ENCODE measurements at regions not wholly inside any gene's neighbourhood (a gene's known extent, or its start where the extent isn't known, plus 50 kb on each side); places are given as distances from the start of the nearest gene placed in this dataset.

- H3K9ac ChIP-seq (ENCODE audit: low read depth in 1 of 2, low read length in 2 of 2), result no peak overlapping the region
- no peaks in the 10 kb centered on the region for H3K36me3 ChIP-seq (ENCODE audit: control insufficient read depth in 1 of 2, insufficient read depth in 2 of 2, low read length in 2 of 2)
- H3K9me3 ChIP-seq (ENCODE audit: control insufficient read depth in 1 of 2, low read length in 2 of 2), result no peaks in the 10 kb centered on the region
- no peaks in the 10 kb centered on the region for H3K4me1 ChIP-seq (ENCODE audit: control insufficient read depth in 1 of 2, insufficient read depth in 2 of 2, low read length in 2 of 2)
- H3K27ac ChIP-seq (ENCODE audit: low read depth, low read length), result no peak overlapping the region
- H3K27me3 ChIP-seq (ENCODE audit: control insufficient read depth in 1 of 2, insufficient read depth in 2 of 2, low read length in 2 of 2), result no peaks in the 10 kb centered on the region
- no peak overlapping the region for H3K4me3 ChIP-seq (ENCODE audit: low read depth in 1 of 2, low read length in 2 of 2)
These were observed 271.2 kb downstream of the RASEF start for GRCh38 chr9:82791692-82792091.

- H3K4me1 ChIP-seq (ENCODE audit: control insufficient read depth in 1 of 2, insufficient read depth in 2 of 2, low read length in 2 of 2), result no peaks in the 10 kb centered on the region
- no peak overlapping the region for H3K9ac ChIP-seq (ENCODE audit: low read depth in 1 of 2, low read length in 2 of 2)
- H3K27me3 ChIP-seq (ENCODE audit: control insufficient read depth in 1 of 2, insufficient read depth in 2 of 2, low read length in 2 of 2), result no peaks in the 10 kb centered on the region
- H3K4me3 ChIP-seq (ENCODE audit: low read depth in 1 of 2, low read length in 2 of 2), result no peak overlapping the region
- no peaks in the 10 kb centered on the region for H3K36me3 ChIP-seq (ENCODE audit: control insufficient read depth in 1 of 2, insufficient read depth in 2 of 2, low read length in 2 of 2)
- H3K27ac ChIP-seq (ENCODE audit: low read depth, low read length), result no peak overlapping the region
- no peaks in the 10 kb centered on the region for H3K9me3 ChIP-seq (ENCODE audit: control insufficient read depth in 1 of 2, low read length in 2 of 2)
These were observed 265.4 kb downstream of the RASEF start for GRCh38 chr9:82797534-82797933.

- Histone ChIP-seq H3K4me1 (ENCODE audit: control insufficient read depth in 1 of 2, insufficient read depth in 2 of 2, low read length in 2 of 2) (no peaks in the 10 kb centered on the region), H3K4me3 (ENCODE audit: low read depth in 1 of 2, low read length in 2 of 2) (no peak overlapping the region), H3K9me3 (ENCODE audit: control insufficient read depth in 1 of 2, low read length in 2 of 2) (no peaks in the 10 kb centered on the region), H3K27me3 (ENCODE audit: control insufficient read depth in 1 of 2, insufficient read depth in 2 of 2, low read length in 2 of 2) (no peaks in the 10 kb centered on the region), H3K9ac (ENCODE audit: low read depth in 1 of 2, low read length in 2 of 2) (no peak overlapping the region), H3K27ac (ENCODE audit: low read depth, low read length) (no peak overlapping the region), H3K36me3 (ENCODE audit: control insufficient read depth in 1 of 2, insufficient read depth in 2 of 2, low read length in 2 of 2) (no peaks in the 10 kb centered on the region)
These were observed 263.7 kb downstream of the RASEF start for GRCh38 chr9:82799286-82799685.

GRCh38 chr9:82805027-82805426, 257.9 kb downstream of the RASEF start:
- Histone ChIP-seq H3K4me3 (ENCODE audit: low read depth in 1 of 2, low read length in 2 of 2) (no peak overlapping the region), H3K36me3 (ENCODE audit: control insufficient read depth in 1 of 2, insufficient read depth in 2 of 2, low read length in 2 of 2) (no peaks in the 10 kb centered on the region), H3K27ac (ENCODE audit: low read depth, low read length) (no peak overlapping the region), H3K27me3 (ENCODE audit: control insufficient read depth in 1 of 2, insufficient read depth in 2 of 2, low read length in 2 of 2) (no peaks in the 10 kb centered on the region), H3K4me1 (ENCODE audit: control insufficient read depth in 1 of 2, insufficient read depth in 2 of 2, low read length in 2 of 2) (no peaks in the 10 kb centered on the region), H3K9me3 (ENCODE audit: control insufficient read depth in 1 of 2, low read length in 2 of 2) (no peaks in the 10 kb centered on the region), H3K9ac (ENCODE audit: low read depth in 1 of 2, low read length in 2 of 2) (no peak overlapping the region)

GRCh38 chr9:82808478-82808877, 254.5 kb downstream of the RASEF start:
- Histone ChIP-seq H3K9ac (ENCODE audit: low read depth in 1 of 2, low read length in 2 of 2) (no peak overlapping the region), H3K4me1 (ENCODE audit: control insufficient read depth in 1 of 2, insufficient read depth in 2 of 2, low read length in 2 of 2) (no peaks in the 10 kb centered on the region), H3K4me3 (ENCODE audit: low read depth in 1 of 2, low read length in 2 of 2) (no peak overlapping the region), H3K36me3 (ENCODE audit: control insufficient read depth in 1 of 2, insufficient read depth in 2 of 2, low read length in 2 of 2) (no peaks in the 10 kb centered on the region), H3K27ac (ENCODE audit: low read depth, low read length) (no peak overlapping the region), H3K27me3 (ENCODE audit: control insufficient read depth in 1 of 2, insufficient read depth in 2 of 2, low read length in 2 of 2) (no peaks in the 10 kb centered on the region), H3K9me3 (ENCODE audit: control insufficient read depth in 1 of 2, low read length in 2 of 2) (no peaks in the 10 kb centered on the region)

- no peak overlapping the region for H3K4me3 ChIP-seq (ENCODE audit: low read depth in 1 of 2, low read length in 2 of 2)
These were observed 252.0 kb downstream of the RASEF start for GRCh38 chr9:82810915-82811314.

GRCh38 chr9:82819260-82819659, 243.7 kb downstream of the RASEF start:
- no peaks in the 10 kb centered on the region for H3K36me3 ChIP-seq (ENCODE audit: control insufficient read depth in 1 of 2, insufficient read depth in 2 of 2, low read length in 2 of 2)
- H3K27ac ChIP-seq (ENCODE audit: low read depth, low read length), result no peak overlapping the region
- no peak overlapping the region for H3K9ac ChIP-seq (ENCODE audit: low read depth in 1 of 2, low read length in 2 of 2)
- no peaks in the 10 kb centered on the region for H3K27me3 ChIP-seq (ENCODE audit: control insufficient read depth in 1 of 2, insufficient read depth in 2 of 2, low read length in 2 of 2)
- H3K4me3 ChIP-seq (ENCODE audit: low read depth in 1 of 2, low read length in 2 of 2), result no peak overlapping the region
- no peaks in the 10 kb centered on the region for H3K4me1 ChIP-seq (ENCODE audit: control insufficient read depth in 1 of 2, insufficient read depth in 2 of 2, low read length in 2 of 2)
- H3K9me3 ChIP-seq (ENCODE audit: control insufficient read depth in 1 of 2, low read length in 2 of 2), result no peaks in the 10 kb centered on the region

More at GRCh38 chr9:82810915-82811314, 252.0 kb downstream of the RASEF start:
- no peak overlapping the region for H3K27ac ChIP-seq (ENCODE audit: low read depth, low read length)
- H3K4me1 ChIP-seq (ENCODE audit: control insufficient read depth in 1 of 2, insufficient read depth in 2 of 2, low read length in 2 of 2), result no peaks in the 10 kb centered on the region
- no peaks in the 10 kb centered on the region for H3K27me3 ChIP-seq (ENCODE audit: control insufficient read depth in 1 of 2, insufficient read depth in 2 of 2, low read length in 2 of 2)
- H3K36me3 ChIP-seq (ENCODE audit: control insufficient read depth in 1 of 2, insufficient read depth in 2 of 2, low read length in 2 of 2), result no peaks in the 10 kb centered on the region
- no peak overlapping the region for H3K9ac ChIP-seq (ENCODE audit: low read depth in 1 of 2, low read length in 2 of 2)
- no peaks in the 10 kb centered on the region for H3K9me3 ChIP-seq (ENCODE audit: control insufficient read depth in 1 of 2, low read length in 2 of 2)

GRCh38 chr9:82820186-82820585, 242.8 kb downstream of the RASEF start:
- H3K36me3 ChIP-seq (ENCODE audit: control insufficient read depth in 1 of 2, insufficient read depth in 2 of 2, low read length in 2 of 2), result no peaks in the 10 kb centered on the region
- H3K4me3 ChIP-seq (ENCODE audit: low read depth in 1 of 2, low read length in 2 of 2), result no peak overlapping the region

GRCh38 chr9:82829818-82830217, 233.1 kb downstream of the RASEF start:
- H3K4me1 ChIP-seq (ENCODE audit: control insufficient read depth in 1 of 2, insufficient read depth in 2 of 2, low read length in 2 of 2), result no peaks in the 10 kb centered on the region
- no peak overlapping the region for H3K27ac ChIP-seq (ENCODE audit: low read depth, low read length)
- no peaks in the 10 kb centered on the region for H3K36me3 ChIP-seq (ENCODE audit: control insufficient read depth in 1 of 2, insufficient read depth in 2 of 2, low read length in 2 of 2)
- no peak overlapping the region for H3K4me3 ChIP-seq (ENCODE audit: low read depth in 1 of 2, low read length in 2 of 2)
- H3K9me3 ChIP-seq (ENCODE audit: control insufficient read depth in 1 of 2, low read length in 2 of 2), result no peaks in the 10 kb centered on the region
- H3K27me3 ChIP-seq (ENCODE audit: control insufficient read depth in 1 of 2, insufficient read depth in 2 of 2, low read length in 2 of 2), result no peaks in the 10 kb centered on the region
- H3K9ac ChIP-seq (ENCODE audit: low read depth in 1 of 2, low read length in 2 of 2), result no peak overlapping the region

More at GRCh38 chr9:82820186-82820585, 242.8 kb downstream of the RASEF start:
- no peak overlapping the region for H3K9ac ChIP-seq (ENCODE audit: low read depth in 1 of 2, low read length in 2 of 2)
- no peak overlapping the region for H3K27ac ChIP-seq (ENCODE audit: low read depth, low read length)
- no peaks in the 10 kb centered on the region for H3K4me1 ChIP-seq (ENCODE audit: control insufficient read depth in 1 of 2, insufficient read depth in 2 of 2, low read length in 2 of 2)
- no peaks in the 10 kb centered on the region for H3K27me3 ChIP-seq (ENCODE audit: control insufficient read depth in 1 of 2, insufficient read depth in 2 of 2, low read length in 2 of 2)
- no peaks in the 10 kb centered on the region for H3K9me3 ChIP-seq (ENCODE audit: control insufficient read depth in 1 of 2, low read length in 2 of 2)

- Histone ChIP-seq H3K36me3 (ENCODE audit: control insufficient read depth in 1 of 2, insufficient read depth in 2 of 2, low read length in 2 of 2) (no peaks in the 10 kb centered on the region), H3K4me3 (ENCODE audit: low read depth in 1 of 2, low read length in 2 of 2) (no peak overlapping the region), H3K27ac (ENCODE audit: low read depth, low read length) (no peak overlapping the region), H3K9ac (ENCODE audit: low read depth in 1 of 2, low read length in 2 of 2) (no peak overlapping the region), H3K27me3 (ENCODE audit: control insufficient read depth in 1 of 2, insufficient read depth in 2 of 2, low read length in 2 of 2) (no peaks in the 10 kb centered on the region), H3K9me3 (ENCODE audit: control insufficient read depth in 1 of 2, low read length in 2 of 2) (no peaks in the 10 kb centered on the region), H3K4me1 (ENCODE audit: control insufficient read depth in 1 of 2, insufficient read depth in 2 of 2, low read length in 2 of 2) (no peaks in the 10 kb centered on the region)
These were observed 197.4 kb downstream of the RASEF start for GRCh38 chr9:82865524-82865923.

All from duodenal mucosa (tissue), 2 donors.